ENCODE measurements at regions not wholly inside any gene's neighbourhood (a gene's known extent, or its start where the extent isn't known, plus 50 kb on each side); places are given as distances from the start of the nearest gene placed in this dataset.

GRCh38 chr11:95557376-95557775 is 232.2 kb downstream of the FAM76B start:
- H3K27me3 ChIP-seq, result no peaks in the 10 kb centered on the region
- TF ChIP-seq CTCF (IDR thresholded peaks at IDR 0.05), result no peak
- TF ChIP-seq EP300 (IDR thresholded peaks at IDR 0.05), result no peak
- TF ChIP-seq POLR2AphosphoS5 (IDR thresholded peaks at IDR 0.05), result no peak
- TF ChIP-seq POLR2A (IDR thresholded peaks at IDR 0.05), result no peak
- 46 to 75% methylated on average over 1 of the region's 1 CpG for WGBS, 2 donors (ENCODE audit: low coverage in 1 of 2)
- H3K9me3 ChIP-seq, result no peaks in the 10 kb centered on the region
- H3K4me3 ChIP-seq, result no peak overlapping the region
- no peak overlapping the region for H3K27ac ChIP-seq
- H3K36me3 ChIP-seq, result no peaks in the 10 kb centered on the region
- peaks cover 0 to 14% (median 4%) of the 10 kb centered on the region in 3 donors for H3K4me1 ChIP-seq
- ATAC-seq, result no peak

GRCh38 chr11:95556342-95557163 is 233.0 kb downstream of the FAM76B start:
- no peak for TF ChIP-seq CTCF (IDR thresholded peaks at IDR 0.05)
- TF ChIP-seq EP300 (IDR thresholded peaks at IDR 0.05), result no peak
- no peak for TF ChIP-seq POLR2A (IDR thresholded peaks at IDR 0.05)
- TF ChIP-seq POLR2AphosphoS5 (IDR thresholded peaks at IDR 0.05), result no peak
- Histone ChIP-seq H3K36me3 (no peaks in the 10 kb centered on the region), H3K4me3 (no peak overlapping the region), H3K27me3 (no peaks in the 10 kb centered on the region), H3K27ac (no peak overlapping the region), H3K9me3 (no peaks in the 10 kb centered on the region), H3K4me1 (peaks cover 0 to 14% (median 4%) of the 10 kb centered on the region in 3 donors)
- WGBS, 2 donors (ENCODE audit: low coverage in 1 of 2), result 54 to 58% methylated on average over 3 to 4 of the region's 5 CpGs
- ATAC-seq, result no peak

GRCh38 chr11:95556011-95556341 is 233.6 kb downstream of the FAM76B start:
- H3K27ac ChIP-seq, result no peak overlapping the region
- ATAC-seq, result no peak
- H3K4me3 ChIP-seq, result no peak overlapping the region
- no peaks in the 10 kb centered on the region for H3K36me3 ChIP-seq
- H3K27me3 ChIP-seq, result no peaks in the 10 kb centered on the region
- TF ChIP-seq CTCF (IDR thresholded peaks at IDR 0.05) (no peak), EP300 (IDR thresholded peaks at IDR 0.05) (no peak), POLR2AphosphoS5 (IDR thresholded peaks at IDR 0.05) (no peak), POLR2A (IDR thresholded peaks at IDR 0.05) (no peak)
- H3K9me3 ChIP-seq, result no peaks in the 10 kb centered on the region
- H3K4me1 ChIP-seq, result peaks cover 0 to 14% (median 4%) of the 10 kb centered on the region in 3 donors

GRCh38 chr11:95554911-95555310 is 234.7 kb downstream of the FAM76B start:
- peaks cover 0 to 5% (median 4%) of the 10 kb centered on the region in 3 donors for H3K4me1 ChIP-seq
- no peaks in the 10 kb centered on the region for H3K27me3 ChIP-seq
- TF ChIP-seq EP300 (IDR thresholded peaks at IDR 0.05) (no peak), POLR2AphosphoS5 (IDR thresholded peaks at IDR 0.05) (no peak), POLR2A (IDR thresholded peaks at IDR 0.05) (no peak), CTCF (IDR thresholded peaks at IDR 0.05) (no peak)
- no peak overlapping the region for H3K4me3 ChIP-seq
- no peaks in the 10 kb centered on the region for H3K9me3 ChIP-seq
- ATAC-seq, result no peak
- no peak overlapping the region for H3K27ac ChIP-seq
- WGBS, 2 donors (ENCODE audit: low coverage in 1 of 2), result 93 to 95% methylated on average over 3 to 4 of the region's 4 CpGs
- H3K36me3 ChIP-seq, result no peaks in the 10 kb centered on the region

GRCh38 chr11:95549301-95549700 is 240.3 kb downstream of the FAM76B start:
- Histone ChIP-seq H3K27ac (no peak overlapping the region), H3K4me3 (no peak overlapping the region), H3K9me3 (no peaks in the 10 kb centered on the region), H3K27me3 (no peaks in the 10 kb centered on the region), H3K4me1 (no peaks in the 10 kb centered on the region), H3K36me3 (no peaks in the 10 kb centered on the region)
- TF ChIP-seq EP300 (IDR thresholded peaks at IDR 0.05) (no peak), POLR2A (IDR thresholded peaks at IDR 0.05) (no peak), POLR2AphosphoS5 (IDR thresholded peaks at IDR 0.05) (no peak), CTCF (IDR thresholded peaks at IDR 0.05) (no peak)
- no peak for ATAC-seq
- 94 to 100% methylated on average over 2 of the region's 2 CpGs for WGBS, 2 donors (ENCODE audit: low coverage in 1 of 2)
